ENCODE measurements at regions not wholly inside any gene's neighbourhood (a gene's known extent, or its start where the extent isn't known, plus 50 kb on each side); places are given as distances from the start of the nearest gene placed in this dataset.
A peak's percentile ranks its signal among the peaks of the same experiment; 100 is the strongest.

- Histone ChIP-seq H3K27me3 (peaks cover 0 to 7% (median 3%) of the 10 kb centered on the region in 3 donors), H3K4me1 (no peaks in the 10 kb centered on the region), H3K9me3 (no peaks in the 10 kb centered on the region), H3K27ac (no peak overlapping the region), H3K4me3 (no peak overlapping the region), H3K36me3 (no peaks in the 10 kb centered on the region)
- DNase-seq = peak in 1 of 2 donors; percentile 20
- TF ChIP-seq POLR2A (IDR thresholded peaks at IDR 0.05) = no peak
- TF ChIP-seq, protein P1, sequence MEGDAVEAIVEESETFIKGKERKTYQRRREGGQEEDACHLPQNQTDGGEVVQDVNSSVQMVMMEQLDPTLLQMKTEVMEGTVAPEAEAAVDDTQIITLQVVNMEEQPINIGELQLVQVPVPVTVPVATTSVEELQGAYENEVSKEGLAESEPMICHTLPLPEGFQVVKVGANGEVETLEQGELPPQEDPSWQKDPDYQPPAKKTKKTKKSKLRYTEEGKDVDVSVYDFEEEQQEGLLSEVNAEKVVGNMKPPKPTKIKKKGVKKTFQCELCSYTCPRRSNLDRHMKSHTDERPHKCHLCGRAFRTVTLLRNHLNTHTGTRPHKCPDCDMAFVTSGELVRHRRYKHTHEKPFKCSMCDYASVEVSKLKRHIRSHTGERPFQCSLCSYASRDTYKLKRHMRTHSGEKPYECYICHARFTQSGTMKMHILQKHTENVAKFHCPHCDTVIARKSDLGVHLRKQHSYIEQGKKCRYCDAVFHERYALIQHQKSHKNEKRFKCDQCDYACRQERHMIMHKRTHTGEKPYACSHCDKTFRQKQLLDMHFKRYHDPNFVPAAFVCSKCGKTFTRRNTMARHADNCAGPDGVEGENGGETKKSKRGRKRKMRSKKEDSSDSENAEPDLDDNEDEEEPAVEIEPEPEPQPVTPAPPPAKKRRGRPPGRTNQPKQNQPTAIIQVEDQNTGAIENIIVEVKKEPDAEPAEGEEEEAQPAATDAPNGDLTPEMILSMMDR (IDR thresholded peaks at IDR 0.05 in 4 of 5, conservative IDR thresholded peaks at IDR 0.05 in 1 of 5) = peak; percentile 30 to 66 (median 63)
- no peak for ATAC-seq
- in situ Hi-C loops (cut with MboI; ENCODE audit: low sequenced_read_pairs in 4 of 4) = loop anchor here in 1 of 4 donors (25.0 kb wide), 1 partner anchor 669 kb away; no protein-coding TSS in a partner anchor
- intact Hi-C loops (cut with DNase I; ENCODE audit: low total_unique reads) = loop anchor here (1.0 kb wide), 1 partner anchor 221 kb away; no protein-coding TSS in a partner anchor
Measured at GRCh38 chr6:166106076-166106686, 61.5 kb downstream of the TBXT start.

GRCh38 chr6:166105341-166106075 lies 62.1 kb downstream of the TBXT start:
- DNase-seq (no peak), ATAC-seq (no peak)
- in situ Hi-C loops (cut with MboI; ENCODE audit: low sequenced_read_pairs in 4 of 4) = loop anchor here in 1 of 4 donors (25.0 kb wide), 1 partner anchor 668 kb away; no protein-coding TSS in a partner anchor
- H3K9me3 ChIP-seq = no peaks in the 10 kb centered on the region
- H3K4me3 ChIP-seq = no peak overlapping the region
- no peaks in the 10 kb centered on the region for H3K36me3 ChIP-seq
- H3K27me3 ChIP-seq = peaks cover 0 to 3% (median 3%) of the 10 kb centered on the region in 3 donors
- TF ChIP-seq, protein P1 (IDR thresholded peaks at IDR 0.05 in 4 of 5, conservative IDR thresholded peaks at IDR 0.05 in 1 of 5) = no peak
- TF ChIP-seq POLR2A (IDR thresholded peaks at IDR 0.05) = no peak
- no peaks in the 10 kb centered on the region for H3K4me1 ChIP-seq
- no peak overlapping the region for H3K27ac ChIP-seq
- intact Hi-C loops (cut with DNase I; ENCODE audit: low total_unique reads) = loop anchor here (1.0 kb wide), 1 partner anchor 220 kb away; no protein-coding TSS in a partner anchor

GRCh38 chr6:166104872-166105271 lies 62.8 kb downstream of the TBXT start:
- ATAC-seq (no peak), DNase-seq (no peak)
- H3K27me3 ChIP-seq = peaks cover 0 to 3% (median 2%) of the 10 kb centered on the region in 3 donors
- no peaks in the 10 kb centered on the region for H3K36me3 ChIP-seq
- H3K4me1 ChIP-seq = no peaks in the 10 kb centered on the region
- TF ChIP-seq, protein P1 (IDR thresholded peaks at IDR 0.05 in 4 of 5, conservative IDR thresholded peaks at IDR 0.05 in 1 of 5) = no peak
- no peak for TF ChIP-seq POLR2A (IDR thresholded peaks at IDR 0.05)
- in situ Hi-C loops (cut with MboI; ENCODE audit: low sequenced_read_pairs in 4 of 4) (loop anchor here in 1 of 4 donors (25.0 kb wide), 1 partner anchor 668 kb away; no protein-coding TSS in a partner anchor), intact Hi-C loops (cut with DNase I; ENCODE audit: low total_unique reads) (no loop called here)
- H3K27ac ChIP-seq = no peak overlapping the region
- no peak overlapping the region for H3K4me3 ChIP-seq
- H3K9me3 ChIP-seq = no peaks in the 10 kb centered on the region

DNA sequence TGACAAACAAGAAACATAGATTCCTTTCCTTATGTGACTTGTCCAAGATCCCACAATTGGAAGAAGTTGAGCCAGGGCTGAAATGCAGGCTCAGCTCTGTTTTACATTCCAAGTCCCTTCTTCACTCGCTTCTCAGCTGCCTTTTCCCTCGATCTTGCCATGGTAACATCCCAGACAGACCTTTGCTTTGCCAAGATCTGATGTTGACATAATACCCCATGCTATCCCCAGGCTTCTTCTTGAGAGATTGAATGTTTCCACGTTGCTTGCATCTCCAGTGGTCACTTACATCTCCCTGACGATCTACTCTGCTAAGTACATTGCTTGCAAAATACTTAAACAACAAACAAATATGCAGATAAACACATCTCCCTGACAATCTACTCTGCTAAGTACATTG lies 63.5 kb downstream of the TBXT start:
- in situ Hi-C loops (cut with MboI; ENCODE audit: low sequenced_read_pairs in 4 of 4) (loop anchor here in 1 of 4 donors (25.0 kb wide), 1 partner anchor 667 kb away; no protein-coding TSS in a partner anchor), intact Hi-C loops (cut with DNase I; ENCODE audit: low total_unique reads) (no loop called here)
- Histone ChIP-seq H3K27ac (no peak overlapping the region), H3K4me3 (no peak overlapping the region), H3K4me1 (no peaks in the 10 kb centered on the region), H3K27me3 (no peaks in the 10 kb centered on the region), H3K36me3 (no peaks in the 10 kb centered on the region), H3K9me3 (no peaks in the 10 kb centered on the region)
- TF ChIP-seq, protein P1 (IDR thresholded peaks at IDR 0.05 in 4 of 5, conservative IDR thresholded peaks at IDR 0.05 in 1 of 5) = no peak
- no peak for TF ChIP-seq POLR2A (IDR thresholded peaks at IDR 0.05)
- ATAC-seq (no peak), DNase-seq (no peak)

Measured in gastrocnemius medialis (tissue), 4 donors.